H9 (cell line): ENCODE measurements at regions not wholly inside any gene's neighbourhood (a gene's known extent, or its start where the extent isn't known, plus 50 kb on each side); places are given as distances from the start of the nearest gene placed in this dataset.

Experiments used
- DNase-seq: peaks from one replicate; pipeline ENCODE4 v3.0.0-alpha.2; 2017
- H2AFZ ChIP-seq: one replicate; pipeline ENCODE4 v1.6.1; 2013; ENCODE audit warnings: mild to moderate bottlenecking, low read length, control low read depth, moderate library complexity
- H2AK5ac ChIP-seq: 2 replicates; pipeline ENCODE4 v1.6.1; 2013; ENCODE audit warnings: low read length, control low read depth, mixed read lengths; ENCODE audit not compliant: insufficient read length
- H2BK120ac ChIP-seq: one replicate; pipeline ENCODE4 v1.6.1; 2013; ENCODE audit warnings: low read depth, mild to moderate bottlenecking, low read length, control low read depth, inconsistent platforms; ENCODE audit not compliant: poor library complexity, severe bottlenecking
- H2BK12ac ChIP-seq: 2 replicates; pipeline ENCODE4 v1.6.1; 2013; ENCODE audit warnings: low read length, control low read depth, mixed read lengths, low read depth; ENCODE audit not compliant: insufficient read length
- H2BK15ac ChIP-seq: 2 replicates; pipeline ENCODE4 v1.6.1; 2013; ENCODE audit warnings: low read depth, low read length, control low read depth
- H2BK20ac ChIP-seq: one replicate; pipeline ENCODE4 v1.6.1; 2013; ENCODE audit warnings: low read depth, mild to moderate bottlenecking, low read length, control low read depth, inconsistent platforms; ENCODE audit not compliant: poor library complexity, severe bottlenecking
- H2BK5ac ChIP-seq: 2 replicates; pipeline ENCODE4 v1.6.1; 2013; ENCODE audit warnings: low read length, control low read depth, mixed read lengths; ENCODE audit not compliant: insufficient read length
- H3K14ac ChIP-seq: 2 replicates; pipeline ENCODE4 v1.6.1; 2013; ENCODE audit warnings: low read length, control low read depth; ENCODE audit not compliant: insufficient read depth
- H3K18ac ChIP-seq: 2 replicates; pipeline ENCODE4 v1.6.1; 2013; ENCODE audit warnings: low read depth, mild to moderate bottlenecking, mixed read lengths, low read length, control low read depth; ENCODE audit not compliant: insufficient read length
- H3K23ac ChIP-seq: 2 replicates; pipeline ENCODE4 v1.6.1; 2013; ENCODE audit warnings: low read length, control low read depth, mixed read lengths, low read depth; ENCODE audit not compliant: insufficient read length
- H3K23me2 ChIP-seq: 2 replicates; pipeline ENCODE4 v1.6.1; 2013; ENCODE audit warnings: low read depth, mild to moderate bottlenecking, mixed read lengths, low read length, control low read depth; ENCODE audit not compliant: insufficient read length, poor library complexity, severe bottlenecking
- H3K27ac ChIP-seq: 2 replicates; pipeline ENCODE4 v1.5.1; 2013; ENCODE audit warnings: low read length, control low read depth, mixed read lengths, low read depth; ENCODE audit not compliant: insufficient read length
- H3K27me3 ChIP-seq: 2 replicates; pipeline ENCODE4 v1.6.1; 2013; ENCODE audit warnings: low read length, control low read depth, inconsistent platforms; ENCODE audit not compliant: insufficient read depth
- H3K4ac ChIP-seq: 2 replicates; pipeline ENCODE4 v1.6.1; 2013; ENCODE audit warnings: low read depth, mild to moderate bottlenecking, control low read depth, inconsistent platforms, low read length, moderate library complexity
- H3K4me1 ChIP-seq: 2 replicates; pipeline ENCODE4 v1.6.1; 2013; ENCODE audit warnings: low read length, control low read depth, inconsistent platforms; ENCODE audit not compliant: insufficient read depth
- H3K4me2 ChIP-seq: 2 replicates; pipeline ENCODE4 v1.6.1; 2013; ENCODE audit warnings: low read length, control low read depth, mixed read lengths; ENCODE audit not compliant: insufficient read length, insufficient read depth
- H3K56ac ChIP-seq: 2 replicates; pipeline ENCODE4 v1.6.1; 2013; ENCODE audit warnings: low read depth, mild to moderate bottlenecking, mixed read lengths, low read length, control low read depth; ENCODE audit not compliant: insufficient read length
- H3K79me1 ChIP-seq: 2 replicates; pipeline ENCODE4 v1.6.1; 2013; ENCODE audit warnings: low read depth, mild to moderate bottlenecking, moderate library complexity, low read length, control low read depth, inconsistent platforms; ENCODE audit not compliant: insufficient read depth, poor library complexity, severe bottlenecking
- H3K79me2 ChIP-seq: 2 replicates; pipeline ENCODE4 v1.6.1; 2013; ENCODE audit warnings: low read length, control low read depth, inconsistent platforms; ENCODE audit not compliant: insufficient read depth
- H3K9ac ChIP-seq: 2 replicates; pipeline ENCODE4 v1.6.1; 2013; ENCODE audit warnings: low read length, control low read depth, mixed read lengths; ENCODE audit not compliant: insufficient read length; ENCODE audit errors: extremely low read depth
- H3K9me3 ChIP-seq: one replicate; pipeline ENCODE4 v1.6.1; 2013; ENCODE audit warnings: low read depth, low read length, inconsistent platforms; ENCODE audit not compliant: control insufficient read depth
- H3T11ph ChIP-seq: one replicate; pipeline ENCODE4 v1.6.1; 2013; ENCODE audit warnings: mild to moderate bottlenecking, low read length, control low read depth, inconsistent platforms
- H4K20me1 ChIP-seq: one replicate; pipeline ENCODE4 v1.6.1; 2013; ENCODE audit not compliant: control insufficient read depth, insufficient read length, insufficient read depth
- H4K5ac ChIP-seq: 2 replicates; pipeline ENCODE4 v1.6.1; 2013; ENCODE audit warnings: low read depth, mild to moderate bottlenecking, mixed read lengths, low read length, control low read depth; ENCODE audit not compliant: insufficient read length
- H4K8ac ChIP-seq: replicated peaks from 2 replicates; pipeline ENCODE4 v1.6.1; 2013; ENCODE audit warnings: low read length, control low read depth, mixed read lengths, low read depth; ENCODE audit not compliant: insufficient read length
- H4K91ac ChIP-seq: 2 replicates; pipeline ENCODE4 v1.6.1; 2013; ENCODE audit warnings: low read depth, mild to moderate bottlenecking, moderate library complexity, mixed read lengths, low read length, control low read depth; ENCODE audit not compliant: insufficient read length
- H3K27ac Mint-ChIP-seq, 3 experiments: 2 replicates in 2 of 3; 3 replicates in 1 of 3; pipeline ENCODE4 v1.8.0; 2020 to 2021; ENCODE audit warnings: mixed read lengths in 3 of 3, mild to moderate bottlenecking in 1 of 3, moderate library complexity in 1 of 3
- H3K27me3 Mint-ChIP-seq: 2 replicates; pipeline ENCODE4 v1.8.0; 2021; ENCODE audit warnings: low read depth, mild to moderate bottlenecking, moderate library complexity, mixed read lengths
- H3K36me3 Mint-ChIP-seq, 3 experiments: 2 replicates in 2 of 3; 3 replicates in 1 of 3; pipeline ENCODE4 v1.8.0; 2020 to 2021; ENCODE audit warnings: low read depth in 3 of 3, mixed read lengths in 3 of 3; ENCODE audit not compliant: insufficient read depth in 1 of 3
- H3K4me1 Mint-ChIP-seq, 2 experiments: 2 replicates each; pipeline ENCODE4 v1.8.0; 2020; ENCODE audit warnings: mixed read lengths in 2 of 2
- H3K4me3 Mint-ChIP-seq, 2 experiments: 2 replicates in 1 of 2; 3 replicates in 1 of 2; pipeline ENCODE4 v1.8.0; 2020 to 2021; ENCODE audit warnings: mild to moderate bottlenecking in 2 of 2, mixed read lengths in 2 of 2, moderate library complexity in 1 of 2
- H3K9me3 Mint-ChIP-seq, 2 experiments: 2 replicates in 1 of 2; 3 replicates in 1 of 2; pipeline ENCODE4 v1.8.0; 2020; ENCODE audit warnings: mild to moderate bottlenecking in 2 of 2, mixed read lengths in 2 of 2, moderate library complexity in 1 of 2
- CTCF ChIP-seq: fragments of 200-600 bp; sonication (generic); conservative IDR thresholded peaks from 3 replicates; pipeline ENCODE4 v1.8.0; 2021; ENCODE audit warnings: antibody characterized with exemption, mild to moderate bottlenecking
- WGBS: extraction: QIAGEN DNeasy Blood & Tissue Kit; methylation state at CpG from one replicate; pipeline ENCODE4 v1.1.7; 2013; ENCODE audit warnings: missing lambda C conversion rate, low lambda C conversion rate, mixed read lengths; ENCODE audit not compliant: insufficient read length; ENCODE audit errors: extremely low coverage; 5-methylcytosine and 5-hydroxymethylcytosine counted together

- H2BK20ac ChIP-seq: no peak overlapping the region
- H3K79me1 ChIP-seq: no peaks in the 10 kb centered on the region
- H2BK15ac ChIP-seq: no peak overlapping the region
- H3K27me3 Mint-ChIP-seq: peaks cover 2% of the 10 kb centered on the region; the same call in 1 of the 2 replicates
- H3K56ac ChIP-seq: no peak overlapping the region
- no peak overlapping the region for H4K8ac ChIP-seq
- no peaks in the 10 kb centered on the region for H3K79me2 ChIP-seq
- H3K14ac ChIP-seq: no peak overlapping the region
- H3K4me1 Mint-ChIP-seq: peaks cover 15 to 26% of the 10 kb centered on the region in 2 experiments
- H3K36me3 Mint-ChIP-seq: no peaks in the 10 kb centered on the region
- H3K23ac ChIP-seq: no peak overlapping the region
- H3K4me2 ChIP-seq: no peak overlapping the region
- H3K27ac ChIP-seq: no peak overlapping the region
- no peak overlapping the region for H3K4ac ChIP-seq
- H2AFZ ChIP-seq: no peak overlapping the region
- no peaks in the 10 kb centered on the region for H3K27me3 ChIP-seq
- no peak overlapping the region for H3K9ac ChIP-seq
- H3K18ac ChIP-seq: no peak overlapping the region
- no peak overlapping the region for H4K91ac ChIP-seq
- peaks cover 4% of the 10 kb centered on the region; the same call in 1 of the 2 replicates for H3K4me1 ChIP-seq
- H3T11ph ChIP-seq: no peak overlapping the region
- H4K5ac ChIP-seq: no peak overlapping the region
- no peaks in the 10 kb centered on the region for H4K20me1 ChIP-seq
- no peak overlapping the region for H2BK120ac ChIP-seq
- no peak for TF ChIP-seq CTCF
- DNase-seq: no peak
- WGBS: no CpG with 5 or more reads among the region's 4 CpGs
- H3K23me2 ChIP-seq: no peaks in the 10 kb centered on the region
- no peak overlapping the region for H2BK5ac ChIP-seq
- no peaks in the 10 kb centered on the region for H3K9me3 ChIP-seq
- H2BK12ac ChIP-seq: no peak overlapping the region
- H2AK5ac ChIP-seq: no peak overlapping the region
- H3K4me3 Mint-ChIP-seq: no peak overlapping the region
- H3K9me3 Mint-ChIP-seq: no peaks in the 10 kb centered on the region
- no peak overlapping the region for H3K27ac Mint-ChIP-seq
Measured at GRCh38 chr1:201622353-201622752, 83.4 kb downstream of the NAV1 start.
